OCI-LY3 (cell line): ENCODE measurements at regions not wholly inside any gene's neighbourhood (a gene's known extent, or its start where the extent isn't known, plus 50 kb on each side); places are given as distances from the start of the nearest gene placed in this dataset.

Experiments
- H2AFZ ChIP-seq: fragments of 200-600, 300-600 bp; shearing (Covaris generic); 2 replicates; pipeline ENCODE4 v1.6.0; 2014; ENCODE audit warnings: antibody characterized with exemption, low read depth, low read length
- H3K27ac ChIP-seq: fragments of 200-600, 300-600 bp; sonication (generic); 2 replicates; pipeline ENCODE4 v1.5.1; 2014; ENCODE audit warnings: mild to moderate bottlenecking, low read length, moderate library complexity, mixed read lengths
- H3K27me3 ChIP-seq: fragments of 200-600, 300-600 bp; sonication (generic); 2 replicates; pipeline ENCODE4 v1.6.1; 2014; ENCODE audit warnings: low read depth, low read length, mixed read lengths
- H3K36me3 ChIP-seq: fragments of 200-600, 300-600 bp; sonication (generic); replicated peaks from 2 replicates; pipeline ENCODE3; 2014; ENCODE audit warnings: low read depth, low read length, mixed read lengths
- H3K4me1 ChIP-seq: fragments of 300-600, 200-600 bp; sonication (generic); 2 replicates; pipeline ENCODE4 v1.6.1; 2014; ENCODE audit warnings: low read length, mixed read lengths
- H3K4me2 ChIP-seq: fragments of 200-600, 300-600 bp; sonication (generic); 2 replicates; pipeline ENCODE4 v1.6.1; 2014; ENCODE audit warnings: low read length, mixed read lengths
- H3K4me3 ChIP-seq: fragments of 300-600, 200-600 bp; sonication (generic); 2 replicates; pipeline ENCODE4 v1.5.1; 2014; ENCODE audit warnings: antibody characterized with exemption, mild to moderate bottlenecking, low read length, moderate library complexity
- H3K79me2 ChIP-seq: fragments of 300-600, 200-600 bp; shearing (Covaris generic); 2 replicates; pipeline ENCODE4 v1.6.1; 2014; ENCODE audit warnings: mild to moderate bottlenecking, low read length, mixed read lengths
- H3K9ac ChIP-seq: fragments of 300-600, 200-600 bp; shearing (Covaris generic); 2 replicates; pipeline ENCODE4 v1.6.0; 2014; ENCODE audit warnings: mild to moderate bottlenecking, low read length, moderate library complexity
- H3K9me3 ChIP-seq: fragments of 200-600, 300-600 bp; shearing (Covaris generic); 2 replicates; pipeline ENCODE4 v1.6.1; 2014; ENCODE audit warnings: low read length, mixed read lengths; ENCODE audit not compliant: insufficient read depth
- H4K20me1 ChIP-seq: fragments of 200-600, 300-600 bp; sonication (generic); 2 replicates; pipeline ENCODE4 v1.6.1; 2016; ENCODE audit warnings: low read length, mixed read lengths; ENCODE audit not compliant: insufficient read depth
- EZH2phosphoT487 ChIP-seq: fragments of 200-600 bp; shearing (Covaris generic); IDR thresholded peaks from 2 replicates; pipeline ENCODE4 v1.6.1; 2018; ENCODE audit warnings: antibody characterized with exemption, mixed run types, low read depth
- TF ChIP-seq, protein P1 (sequence below): fragments of 200-600, 300-600 bp; sonication (generic); IDR thresholded peaks from 2 replicates; pipeline ENCODE4 v1.5.1; 2014; ENCODE audit warnings: antibody characterized with exemption, low read length, low read depth

DNA sequence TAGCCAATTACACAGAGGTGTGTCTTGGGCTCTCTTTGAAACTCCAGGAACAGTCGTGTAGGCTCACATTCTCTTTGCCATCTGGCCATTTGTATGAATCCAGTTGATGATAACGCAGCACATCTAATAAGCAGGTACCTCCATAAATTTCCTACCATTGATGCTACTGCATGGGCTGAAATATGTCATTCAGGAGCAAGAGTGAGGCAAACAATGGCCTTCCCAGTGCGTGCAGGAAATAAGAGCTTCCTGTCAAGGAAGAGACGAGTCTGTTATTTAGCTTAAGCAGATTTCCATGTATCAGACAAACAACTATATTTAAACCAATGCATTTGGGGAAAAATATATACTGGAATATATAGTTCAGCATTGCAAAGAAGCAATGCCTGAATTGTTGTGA is 102.1 kb upstream of the MXRA5 start:
- Histone ChIP-seq H2AFZ (no peak overlapping the region), H3K9ac (no peak overlapping the region), H4K20me1 (no peaks in the 10 kb centered on the region), H3K4me3 (no peak overlapping the region), H3K79me2 (no peaks in the 10 kb centered on the region), H3K36me3 (no peaks in the 10 kb centered on the region), H3K4me2 (no peak overlapping the region), H3K27ac (no peak overlapping the region), H3K27me3 (no peaks in the 10 kb centered on the region), H3K4me1 (no peaks in the 10 kb centered on the region), H3K9me3 (no peaks in the 10 kb centered on the region)
- TF ChIP-seq EZH2phosphoT487: no peak
- TF ChIP-seq, protein P1, sequence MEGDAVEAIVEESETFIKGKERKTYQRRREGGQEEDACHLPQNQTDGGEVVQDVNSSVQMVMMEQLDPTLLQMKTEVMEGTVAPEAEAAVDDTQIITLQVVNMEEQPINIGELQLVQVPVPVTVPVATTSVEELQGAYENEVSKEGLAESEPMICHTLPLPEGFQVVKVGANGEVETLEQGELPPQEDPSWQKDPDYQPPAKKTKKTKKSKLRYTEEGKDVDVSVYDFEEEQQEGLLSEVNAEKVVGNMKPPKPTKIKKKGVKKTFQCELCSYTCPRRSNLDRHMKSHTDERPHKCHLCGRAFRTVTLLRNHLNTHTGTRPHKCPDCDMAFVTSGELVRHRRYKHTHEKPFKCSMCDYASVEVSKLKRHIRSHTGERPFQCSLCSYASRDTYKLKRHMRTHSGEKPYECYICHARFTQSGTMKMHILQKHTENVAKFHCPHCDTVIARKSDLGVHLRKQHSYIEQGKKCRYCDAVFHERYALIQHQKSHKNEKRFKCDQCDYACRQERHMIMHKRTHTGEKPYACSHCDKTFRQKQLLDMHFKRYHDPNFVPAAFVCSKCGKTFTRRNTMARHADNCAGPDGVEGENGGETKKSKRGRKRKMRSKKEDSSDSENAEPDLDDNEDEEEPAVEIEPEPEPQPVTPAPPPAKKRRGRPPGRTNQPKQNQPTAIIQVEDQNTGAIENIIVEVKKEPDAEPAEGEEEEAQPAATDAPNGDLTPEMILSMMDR: no peak

DNA sequence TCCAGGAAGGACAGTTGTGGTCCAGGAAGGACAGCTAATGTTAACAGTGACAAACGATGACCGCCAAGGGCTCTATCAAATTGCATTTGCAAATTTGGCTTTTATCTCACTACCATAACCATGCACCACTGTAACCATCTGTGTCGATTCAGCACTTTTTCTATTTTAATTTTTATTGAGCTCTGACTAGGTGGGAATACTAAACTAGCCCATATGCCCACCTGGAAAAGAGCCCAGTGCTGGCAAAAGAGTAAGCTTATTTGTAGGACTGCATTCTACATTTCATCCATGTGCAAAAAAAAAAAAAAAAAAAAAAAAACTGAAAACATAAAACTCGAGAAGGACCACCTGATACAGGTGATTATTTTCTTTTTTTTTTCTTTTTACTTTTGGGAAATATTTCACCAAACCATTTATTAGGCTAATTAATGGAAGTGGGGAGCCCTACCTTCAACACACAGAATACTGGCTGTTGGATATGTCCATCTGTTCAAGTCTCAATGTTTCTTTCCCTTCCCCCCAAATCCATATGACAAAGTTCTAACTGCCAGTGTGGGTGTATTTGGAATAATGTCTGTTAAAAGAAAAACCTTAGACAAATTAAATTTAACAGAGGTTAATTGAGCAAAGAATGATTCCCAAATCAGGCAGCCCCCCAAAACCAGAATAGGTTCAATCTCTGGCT is 99.5 kb upstream of the MXRA5 start:
- no peaks in the 10 kb centered on the region for H4K20me1 ChIP-seq
- H3K4me1 ChIP-seq: no peaks in the 10 kb centered on the region
- H3K4me2 ChIP-seq: no peak overlapping the region
- H2AFZ ChIP-seq: no peak overlapping the region
- H3K4me3 ChIP-seq: no peak overlapping the region
- no peak overlapping the region for H3K27ac ChIP-seq
- no peaks in the 10 kb centered on the region for H3K79me2 ChIP-seq
- TF ChIP-seq EZH2phosphoT487: no peak
- TF ChIP-seq, protein P1: no peak
- H3K9me3 ChIP-seq: no peaks in the 10 kb centered on the region
- H3K36me3 ChIP-seq: no peaks in the 10 kb centered on the region
- H3K27me3 ChIP-seq: no peaks in the 10 kb centered on the region
- H3K9ac ChIP-seq: no peak overlapping the region

DNA sequence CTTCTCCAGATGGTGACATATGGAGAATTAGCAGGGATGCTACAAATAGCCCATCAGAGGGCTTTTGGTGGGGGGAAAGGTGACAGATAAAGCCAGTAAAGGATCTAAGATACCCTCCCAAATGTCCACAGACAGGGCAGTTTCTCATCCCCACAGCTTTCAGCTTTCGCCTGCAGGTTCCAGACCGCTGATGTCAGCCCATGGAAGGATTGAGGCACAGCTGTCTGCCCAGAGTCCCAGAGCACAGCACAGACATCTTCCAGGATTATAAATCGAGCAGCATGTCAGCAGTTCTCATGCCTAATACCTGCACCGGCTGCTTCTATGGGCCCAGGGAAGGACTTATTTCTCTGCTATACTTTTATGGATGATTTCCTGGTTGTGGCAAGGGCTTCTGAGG is 96.7 kb upstream of the MXRA5 start:
- no peak overlapping the region for H2AFZ ChIP-seq
- no peaks in the 10 kb centered on the region for H3K9me3 ChIP-seq
- no peak overlapping the region for H3K4me2 ChIP-seq
- no peaks in the 10 kb centered on the region for H3K79me2 ChIP-seq
- H3K27me3 ChIP-seq: no peaks in the 10 kb centered on the region
- H3K36me3 ChIP-seq: no peaks in the 10 kb centered on the region
- H4K20me1 ChIP-seq: no peaks in the 10 kb centered on the region
- no peaks in the 10 kb centered on the region for H3K4me1 ChIP-seq
- H3K9ac ChIP-seq: no peak overlapping the region
- no peak overlapping the region for H3K27ac ChIP-seq
- H3K4me3 ChIP-seq: no peak overlapping the region
- no peak for TF ChIP-seq EZH2phosphoT487
- TF ChIP-seq, protein P1: no peak

DNA sequence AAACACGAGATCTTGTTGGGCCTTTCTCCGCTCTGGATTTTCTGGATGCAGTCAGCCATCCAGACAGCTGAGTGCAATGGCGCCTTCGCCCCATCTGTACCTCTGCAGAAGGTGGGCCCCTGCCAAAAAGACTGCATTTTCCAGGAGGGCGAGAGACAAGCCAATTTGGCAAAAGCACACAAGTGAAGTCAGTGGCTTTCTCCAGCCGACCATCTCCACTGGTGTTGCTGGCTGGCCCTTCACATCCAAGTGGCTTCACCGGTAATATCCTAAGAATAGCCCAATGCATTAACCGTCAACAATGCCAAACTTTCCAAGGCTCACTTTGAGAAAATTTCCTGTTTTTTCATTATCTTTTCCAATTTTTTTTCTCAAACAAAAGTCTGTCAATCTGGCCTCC is 96.2 kb upstream of the MXRA5 start:
- no peak overlapping the region for H3K4me3 ChIP-seq
- no peaks in the 10 kb centered on the region for H3K79me2 ChIP-seq
- no peak overlapping the region for H3K27ac ChIP-seq

More for the DNA sequence above, 96.2 kb upstream of the MXRA5 start:
- Histone ChIP-seq H3K9ac (no peak overlapping the region), H3K27me3 (no peaks in the 10 kb centered on the region), H3K36me3 (no peaks in the 10 kb centered on the region), H4K20me1 (no peaks in the 10 kb centered on the region), H3K9me3 (no peaks in the 10 kb centered on the region), H3K4me2 (no peak overlapping the region), H3K4me1 (no peaks in the 10 kb centered on the region), H2AFZ (no peak overlapping the region)
- TF ChIP-seq EZH2phosphoT487: no peak
- TF ChIP-seq, protein P1: no peak
